ENCODE measurements at regions not wholly inside any gene's neighbourhood (a gene's known extent, or its start where the extent isn't known, plus 50 kb on each side); places are given as distances from the start of the nearest gene placed in this dataset.

DNA sequence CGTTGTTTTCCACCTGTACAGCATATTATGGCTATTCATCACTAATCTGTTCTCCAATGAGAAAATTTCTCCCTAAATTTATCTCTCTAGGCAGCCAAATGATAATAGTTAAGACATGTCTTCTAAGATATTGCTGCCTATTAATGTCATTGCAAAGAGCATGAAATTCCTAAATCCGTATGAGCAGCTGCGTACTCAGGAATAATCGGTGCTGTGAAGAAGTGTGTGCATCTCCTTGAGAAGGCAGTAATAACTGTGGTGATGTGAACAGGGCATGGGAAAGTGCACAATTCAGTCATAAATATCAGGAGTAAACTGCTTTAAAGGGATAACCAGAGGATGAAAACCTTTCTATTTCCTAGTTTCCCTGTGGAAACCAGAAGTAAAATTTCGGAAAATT lies 112.2 kb downstream of the SLITRK5 start:
- no peak for TF ChIP-seq EZH2 (IDR thresholded peaks at IDR 0.05)
- no peak for TF ChIP-seq FOXP2 (optimal IDR thresholded peaks at IDR 0.05; ENCODE audit: control extremely low read depth, extremely low read length, insufficient read depth)
